ENCODE measurements at regions not wholly inside any gene's neighbourhood (a gene's known extent, or its start where the extent isn't known, plus 50 kb on each side); places are given as distances from the start of the nearest gene placed in this dataset.
"Not testable (repeated sequence)": the region's sequence is repeated elsewhere in the genome, so short reads cannot be mapped to it uniquely, and the experiment has no call there.

GRCh38 chr7:114173170-114173890 lies 241.3 kb upstream of the FOXP2 start:
- no peak for DNase-seq

DNA sequence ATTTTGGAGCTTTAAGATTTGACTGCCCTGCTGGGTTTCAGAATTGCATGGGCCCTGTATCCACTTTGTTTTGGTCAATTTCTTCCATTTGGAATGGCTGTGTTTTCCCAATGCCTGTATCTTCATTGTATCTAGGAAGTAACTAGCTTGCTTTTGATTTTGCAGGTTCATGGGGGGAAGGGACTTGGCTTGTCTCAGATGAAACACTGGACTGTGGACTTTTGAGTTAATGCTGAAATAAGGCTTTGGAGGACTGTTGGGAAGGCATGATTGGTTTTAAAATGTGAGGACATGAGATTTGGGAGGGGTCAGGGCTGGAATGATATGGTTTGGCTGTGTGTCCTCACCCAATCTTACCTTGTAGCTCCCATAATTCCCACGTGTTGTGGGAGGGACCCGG lies 245.2 kb upstream of the FOXP2 start:
- DNase-seq, result not testable (repeated sequence)

- no peak for DNase-seq
Observed at GRCh38 chr7:114160925-114161324, 242.1 kb upstream of the PPP1R3A start.

- DNase-seq, result no peak
Observed at GRCh38 chr7:114158854-114159253, 240.0 kb upstream of the PPP1R3A start.

GRCh38 chr7:114158275-114158674 lies 239.5 kb upstream of the PPP1R3A start:
- DNase-seq, result no peak

GRCh38 chr7:114156178-114156577 lies 237.4 kb upstream of the PPP1R3A start:
- DNase-seq, result no peak

GRCh38 chr7:114155116-114156110 lies 236.6 kb upstream of the PPP1R3A start:
- DNase-seq, result no peak

GRCh38 chr7:114153700-114154099 lies 234.9 kb upstream of the PPP1R3A start:
- DNase-seq, result no peak

DNA sequence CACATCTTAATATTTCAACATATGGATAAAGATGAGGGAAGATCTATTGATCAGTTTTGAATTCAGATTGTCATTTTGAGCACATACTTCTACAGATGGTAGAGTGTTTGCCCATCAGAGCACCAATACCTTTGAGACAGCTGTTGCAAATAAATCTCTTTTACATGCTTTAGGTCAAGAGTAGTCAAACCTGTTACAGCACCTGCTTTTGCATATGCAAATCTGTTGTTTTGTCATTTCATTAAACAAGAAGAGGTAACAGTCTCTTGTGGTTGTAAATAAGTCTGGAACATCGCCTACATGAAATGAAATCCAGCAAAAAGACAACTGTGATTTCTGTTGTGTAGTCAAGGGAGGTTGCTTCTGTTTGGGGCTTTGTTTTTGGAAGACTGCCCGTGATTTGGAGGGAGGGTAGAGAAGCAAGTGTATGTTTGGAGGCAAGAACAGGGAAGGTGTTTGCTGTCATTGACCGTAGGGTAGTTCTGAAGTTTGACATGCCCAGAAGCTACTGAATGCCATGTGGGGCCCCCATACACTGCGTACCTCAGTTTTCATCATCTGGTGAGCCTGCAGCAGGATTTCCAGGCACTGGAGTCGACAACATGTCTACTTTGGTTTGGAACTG lies 233.6 kb upstream of the PPP1R3A start:
- no peak for DNase-seq

- DNase-seq, result no peak
Observed at GRCh38 chr7:114151777-114152176, 233.0 kb upstream of the PPP1R3A start.

GRCh38 chr7:114150689-114151088 lies 231.9 kb upstream of the PPP1R3A start:
- no peak for DNase-seq

- no peak for DNase-seq
Observed at GRCh38 chr7:114148779-114149178, 230.0 kb upstream of the PPP1R3A start.

GRCh38 chr7:114141415-114141814 lies 222.6 kb upstream of the PPP1R3A start:
- DNase-seq, result no peak

GRCh38 chr7:114140561-114140960 lies 221.8 kb upstream of the PPP1R3A start:
- no peak for DNase-seq

GRCh38 chr7:114139690-114140089 lies 220.9 kb upstream of the PPP1R3A start:
- DNase-seq, result not testable (repeated sequence)

- DNase-seq, result no peak
Observed at GRCh38 chr7:114138587-114138986, 219.8 kb upstream of the PPP1R3A start.

GRCh38 chr7:114133717-114134116 lies 214.9 kb upstream of the PPP1R3A start:
- DNase-seq, result no peak

GRCh38 chr7:114130866-114131265 lies 212.1 kb upstream of the PPP1R3A start:
- no peak for DNase-seq

- DNase-seq, result no peak
Observed at GRCh38 chr7:114128880-114129279, 210.1 kb upstream of the PPP1R3A start.

- no peak for DNase-seq
Observed at GRCh38 chr7:114126095-114126494, 207.3 kb upstream of the PPP1R3A start.

- no peak for DNase-seq
Observed at GRCh38 chr7:114112806-114113205, 194.0 kb upstream of the PPP1R3A start.

DNA sequence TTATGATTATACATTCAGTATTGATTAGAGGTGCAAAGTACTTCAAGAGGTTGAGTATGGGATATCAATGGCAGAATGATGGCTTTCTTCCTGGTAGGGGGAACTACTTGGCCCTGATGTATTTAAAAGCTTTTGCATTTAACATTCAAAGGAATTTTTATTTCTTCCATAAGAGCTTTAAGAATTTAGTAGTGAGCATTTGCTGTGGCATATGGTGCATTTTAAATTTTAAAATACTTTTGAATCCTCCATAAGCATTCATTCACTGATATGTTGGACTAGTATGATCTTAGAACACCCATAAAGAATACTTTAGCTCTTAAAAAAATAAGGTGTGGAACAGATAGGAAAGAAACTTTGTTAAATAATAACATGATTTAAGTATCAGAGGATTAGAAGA lies 191.9 kb upstream of the PPP1R3A start:
- no peak for DNase-seq

DNA sequence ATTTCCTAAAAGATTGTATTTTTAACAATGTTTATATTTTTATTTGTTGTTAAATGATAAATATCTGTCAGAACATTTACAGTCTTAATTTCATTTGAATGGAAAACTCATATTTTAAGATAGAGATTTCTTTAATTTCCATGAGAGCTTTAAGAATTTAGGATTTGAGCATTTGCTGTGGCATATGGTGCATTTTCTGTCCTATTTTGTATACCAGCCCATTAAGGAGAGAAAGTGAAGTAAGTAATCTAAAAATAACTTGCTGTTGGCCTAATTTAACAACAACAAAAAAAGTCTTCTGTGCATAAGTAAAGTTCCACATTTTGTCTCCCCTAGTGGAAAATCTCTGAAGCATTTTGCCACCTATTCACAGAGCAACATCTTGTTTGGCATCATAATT lies 190.9 kb upstream of the PPP1R3A start:
- no peak for DNase-seq
